SK-N-SH treated with all-trans-retinoic acid at 6 μM for 48 hours (cell line): ENCODE measurements at regions not wholly inside any gene's neighbourhood (a gene's known extent, or its start where the extent isn't known, plus 50 kb on each side); places are given as distances from the start of the nearest gene placed in this dataset.

Experiments used
- ARNTL ChIP-seq: fragments of 450-650 bp; formaldehyde crosslinking; IDR thresholded peaks from 2 replicates; pipeline ENCODE4 v1.5.0; 2020; ENCODE audit warnings: low read depth, mild to moderate bottlenecking, moderate library complexity, borderline replicate concordance
- CREB5 ChIP-seq: fragments of 250-450 bp; sonication (Bioruptor Pico); IDR thresholded peaks from 2 replicates; pipeline ENCODE4 v1.5.1; 2020; ENCODE audit warnings: low read depth, mild to moderate bottlenecking, moderate library complexity
- CSDC2 ChIP-seq: fragments of 250-450 bp; sonication (Bioruptor Pico); IDR thresholded peaks from 2 replicates; pipeline ENCODE4 v1.5.0; 2020; ENCODE audit warnings: mild to moderate bottlenecking, moderate library complexity
- GLIS3 ChIP-seq: fragments of 250-450 bp; sonication (Bioruptor Pico); IDR thresholded peaks from 2 replicates; pipeline ENCODE4 v1.5.0; 2020; ENCODE audit warnings: mild to moderate bottlenecking, moderate library complexity
- ZFP3 ChIP-seq: fragments of 250-450 bp; sonication (Bioruptor Pico); IDR thresholded peaks from 2 replicates; pipeline ENCODE4 v1.5.0; 2020; ENCODE audit warnings: mild to moderate bottlenecking, moderate library complexity

DNA sequence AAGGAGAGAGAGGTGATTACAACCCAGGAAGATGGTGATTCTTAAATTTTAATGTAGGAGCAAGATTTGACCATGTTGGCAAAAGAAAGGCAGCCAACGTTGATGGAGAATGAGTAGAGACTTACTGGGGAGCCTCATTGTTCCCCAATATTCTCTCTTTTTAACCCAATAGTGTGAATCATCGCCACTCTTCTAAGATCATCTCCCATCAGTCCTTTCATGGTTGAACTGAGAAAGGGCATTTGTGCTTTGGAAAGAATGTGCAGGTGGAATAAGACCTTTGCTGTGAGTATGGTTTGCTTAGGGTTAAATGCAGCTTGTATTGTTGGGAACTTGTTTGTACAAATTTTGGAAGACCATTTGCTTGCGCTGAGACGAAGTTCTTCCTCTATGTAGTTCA lies 231.0 kb downstream of the TBXT start:
- no peak for TF ChIP-seq ZFP3
- no peak for TF ChIP-seq CSDC2
- TF ChIP-seq ARNTL (CRISPR knock-in tag) = no peak
- no peak for TF ChIP-seq CREB5 (CRISPR knock-in tag)
- no peak for TF ChIP-seq GLIS3 (CRISPR knock-in tag)
